Neural progenitor cell (in vitro differentiated cells): ENCODE measurements at regions not wholly inside any gene's neighbourhood (a gene's known extent, or its start where the extent isn't known, plus 50 kb on each side); places are given as distances from the start of the nearest gene placed in this dataset.

ENCODE experiments used
- DNase-seq: peaks from one replicate; pipeline ENCODE4 v3.0.0-alpha.2; 2016; ENCODE audit warnings: low spot score
- H2AFZ ChIP-seq: fragments of 200-600 bp; sonication (generic); replicated peaks from 2 replicates; pipeline ENCODE4 v1.6.1; 2016; ENCODE audit warnings: antibody characterized with exemption
- H3F3A ChIP-seq: fragments of 200-600 bp; sonication (generic); 2 replicates; pipeline ENCODE4 v1.6.1; 2016; ENCODE audit warnings: antibody characterized with exemption, low read depth
- H3K27ac ChIP-seq: fragments of 200-600 bp; sonication (generic); 2 replicates; pipeline ENCODE4 v1.5.1; 2016; ENCODE audit warnings: mild to moderate bottlenecking
- H3K27me3 ChIP-seq: fragments of 200-600 bp; sonication (generic); 2 replicates; pipeline ENCODE4 v1.6.1; 2016; ENCODE audit warnings: mild to moderate bottlenecking, moderate library complexity
- H3K36me3 ChIP-seq: fragments of 200-600 bp; sonication (generic); 2 replicates; pipeline ENCODE4 v1.5.1; 2016
- H3K4me1 ChIP-seq: fragments of 200-600 bp; sonication (generic); 2 replicates; pipeline ENCODE4 v1.6.1; 2016; ENCODE audit warnings: mixed run types
- H3K4me2 ChIP-seq: fragments of 200-600 bp; sonication (generic); 2 replicates; pipeline ENCODE4 v1.6.1; 2016
- H3K4me3 ChIP-seq: fragments of 200-600 bp; sonication (generic); 2 replicates; pipeline ENCODE4 v1.5.1; 2016
- H3K79me2 ChIP-seq: fragments of 200-600 bp; sonication (generic); 2 replicates; pipeline ENCODE4 v1.6.1; 2016; ENCODE audit warnings: low read depth
- H3K9ac ChIP-seq: fragments of 200-600 bp; sonication (generic); 2 replicates; pipeline ENCODE4 v1.6.1; 2016
- H3K9me3 ChIP-seq: fragments of 200-600 bp; sonication (generic); 2 replicates; pipeline ENCODE4 v1.5.1; 2016; ENCODE audit warnings: low read depth
- H4K20me1 ChIP-seq: fragments of 200-600 bp; sonication (generic); 2 replicates; pipeline ENCODE4 v1.6.1; 2016; ENCODE audit warnings: low read depth
- H3K27ac Mint-ChIP-seq: 3 replicates; pipeline ENCODE4 v1.8.0; 2021; ENCODE audit warnings: mixed read lengths
- H3K27me3 Mint-ChIP-seq: 2 replicates; pipeline ENCODE4 v1.8.0; 2022; ENCODE audit warnings: low read depth, mild to moderate bottlenecking, inconsistent platforms, moderate library complexity, mixed read lengths; ENCODE audit not compliant: insufficient read depth
- H3K36me3 Mint-ChIP-seq: 3 replicates; pipeline ENCODE4 v1.8.0; 2021; ENCODE audit warnings: mixed read lengths
- H3K4me1 Mint-ChIP-seq: 3 replicates; pipeline ENCODE4 v1.8.0; 2021; ENCODE audit warnings: mixed read lengths
- H3K4me3 Mint-ChIP-seq: 3 replicates; pipeline ENCODE4 v1.8.0; 2021; ENCODE audit warnings: mild to moderate bottlenecking, moderate library complexity, mixed read lengths
- H3K9me3 Mint-ChIP-seq: 3 replicates; pipeline ENCODE4 v1.8.0; 2020; ENCODE audit warnings: mixed read lengths
- CTCF ChIP-seq: fragments of 200-600 bp; sonication (generic); IDR thresholded peaks from 2 replicates; pipeline ENCODE4 v1.5.1; 2017; ENCODE audit warnings: antibody characterized with exemption, mild to moderate bottlenecking
- EZH2 ChIP-seq: fragments of 200-600 bp; sonication (generic); IDR thresholded peaks from 2 replicates; pipeline ENCODE4 v1.6.1; 2017; ENCODE audit warnings: antibody characterized with exemption, mild to moderate bottlenecking, moderate library complexity
- EZH2phosphoT487 ChIP-seq: fragments of 200-600 bp; sonication (generic); IDR thresholded peaks from 2 replicates; pipeline ENCODE4 v1.6.1; 2017; ENCODE audit warnings: antibody characterized with exemption

GRCh38 chr6:49326347-49326746, 136.7 kb downstream of the MMUT start:
- Histone ChIP-seq H3K4me3 (no peak overlapping the region), H3K9ac (no peak overlapping the region), H3K27ac (no peak overlapping the region), H3K4me1 (peaks cover 5% of the 10 kb centered on the region), H3K27me3 (no peaks in the 10 kb centered on the region), H3K9me3 (no peaks in the 10 kb centered on the region), H3K79me2 (no peaks in the 10 kb centered on the region), H2AFZ (no peak overlapping the region), H4K20me1 (no peaks in the 10 kb centered on the region), H3K4me2 (no peak overlapping the region), H3F3A (no peaks in the 10 kb centered on the region), H3K36me3 (no peaks in the 10 kb centered on the region)
- Mint-ChIP-seq H3K27me3 (no peaks in the 10 kb centered on the region), H3K36me3 (no peaks in the 10 kb centered on the region), H3K27ac (no peak overlapping the region), H3K4me3 (no peak overlapping the region), H3K4me1 (peaks cover 8% of the 10 kb centered on the region), H3K9me3 (no peaks in the 10 kb centered on the region)
- TF ChIP-seq EZH2phosphoT487 (no peak), EZH2 (no peak), CTCF (no peak)
- DNase-seq, result no peak

DNA sequence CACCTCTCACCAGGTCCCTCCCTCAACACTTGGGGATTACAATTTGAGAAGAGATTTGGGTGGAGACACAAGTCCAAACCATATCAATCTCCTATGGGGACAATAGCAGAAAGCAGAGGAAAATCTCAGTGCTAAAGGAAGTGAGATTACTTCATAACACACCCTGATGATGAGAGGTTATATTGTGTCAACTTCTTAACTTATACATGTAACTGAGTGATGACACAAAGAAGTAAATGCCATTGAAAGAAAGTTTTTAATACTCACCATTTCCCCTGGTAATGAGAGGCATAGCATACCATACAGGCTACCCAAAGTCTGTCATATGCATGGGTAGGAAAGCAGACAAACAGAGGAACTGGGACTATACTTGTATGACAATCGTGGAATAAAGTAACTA, 137.2 kb downstream of the MMUT start:
- H3K9me3 ChIP-seq, result no peaks in the 10 kb centered on the region
- peaks cover 5% of the 10 kb centered on the region for H3K4me1 ChIP-seq
- no peak overlapping the region for H3K4me3 ChIP-seq
- no peak overlapping the region for H2AFZ ChIP-seq
- no peaks in the 10 kb centered on the region for H3K27me3 ChIP-seq
- Mint-ChIP-seq H3K4me1 (peaks cover 8% of the 10 kb centered on the region), H3K4me3 (no peak overlapping the region), H3K27ac (no peak overlapping the region), H3K9me3 (no peaks in the 10 kb centered on the region), H3K36me3 (no peaks in the 10 kb centered on the region), H3K27me3 (no peaks in the 10 kb centered on the region)
- H3K27ac ChIP-seq, result no peak overlapping the region
- no peak overlapping the region for H3K9ac ChIP-seq
- no peaks in the 10 kb centered on the region for H3K36me3 ChIP-seq
- no peak for DNase-seq
- H4K20me1 ChIP-seq, result no peaks in the 10 kb centered on the region
- no peak for TF ChIP-seq EZH2
- no peak for TF ChIP-seq EZH2phosphoT487
- TF ChIP-seq CTCF, result no peak
- H3K4me2 ChIP-seq, result no peak overlapping the region
- H3F3A ChIP-seq, result no peaks in the 10 kb centered on the region
- H3K79me2 ChIP-seq, result no peaks in the 10 kb centered on the region

- Mint-ChIP-seq H3K4me3 (no peak overlapping the region), H3K9me3 (no peaks in the 10 kb centered on the region), H3K27ac (no peak overlapping the region), H3K36me3 (no peaks in the 10 kb centered on the region), H3K4me1 (peaks cover 1% of the 10 kb centered on the region), H3K27me3 (no peaks in the 10 kb centered on the region)
- no peaks in the 10 kb centered on the region for H3F3A ChIP-seq
- no peak overlapping the region for H3K9ac ChIP-seq
- H3K4me3 ChIP-seq, result no peak overlapping the region
- no peaks in the 10 kb centered on the region for H3K79me2 ChIP-seq
- no peak overlapping the region for H3K4me2 ChIP-seq
- H3K27me3 ChIP-seq, result no peaks in the 10 kb centered on the region
- no peaks in the 10 kb centered on the region for H4K20me1 ChIP-seq
- H3K36me3 ChIP-seq, result no peaks in the 10 kb centered on the region
- H3K9me3 ChIP-seq, result no peaks in the 10 kb centered on the region
- no peaks in the 10 kb centered on the region for H3K4me1 ChIP-seq
- peak overlapping the region; percentile 5 for H2AFZ ChIP-seq
- no peak for DNase-seq
- TF ChIP-seq EZH2 (no peak), CTCF (no peak), EZH2phosphoT487 (no peak)
- no peak overlapping the region for H3K27ac ChIP-seq
Observed at GRCh38 chr6:49322861-49323260, 140.2 kb downstream of the MMUT start.
